Thymus (tissue), 11 donors: ENCODE measurements at regions not wholly inside any gene's neighbourhood (a gene's known extent, or its start where the extent isn't known, plus 50 kb on each side); places are given as distances from the start of the nearest gene placed in this dataset.

Source experiments
- DNase-seq, 9 donors: peaks; one replicate each; pipeline ENCODE4 v3.0.0-alpha.2; 2013; ENCODE audit warnings: low spot score in 9 of 9, low read depth in 6 of 9, missing footprints in 1 of 9
- H3K27ac ChIP-seq, 2 donors: one replicate each; pipeline ENCODE4 v1.5.1; 2013; ENCODE audit warnings: control low read depth in 1 of 2, low read depth in 1 of 2, low read length in 1 of 2, mild to moderate bottlenecking in 1 of 2, moderate library complexity in 1 of 2
- H3K27me3 ChIP-seq, 2 donors: one replicate each; pipeline ENCODE4 v1.5.1; 2013; ENCODE audit warnings: low read length in 1 of 2; ENCODE audit not compliant: control insufficient read depth in 2 of 2, insufficient read depth in 1 of 2
- H3K36me3 ChIP-seq, 2 donors: one replicate each; pipeline ENCODE4 v1.5.1; 2013; ENCODE audit warnings: low read length in 1 of 2, mild to moderate bottlenecking in 1 of 2, moderate library complexity in 1 of 2; ENCODE audit not compliant: control insufficient read depth in 2 of 2, insufficient read depth in 2 of 2
- H3K4me1 ChIP-seq, 2 donors: one replicate each; pipeline ENCODE4 v1.5.1; 2013; ENCODE audit warnings: low read length in 2 of 2; ENCODE audit not compliant: control insufficient read depth in 2 of 2, insufficient read depth in 2 of 2
- H3K4me3 ChIP-seq, 2 donors: one replicate each; pipeline ENCODE4 v1.5.1; 2013; ENCODE audit warnings: low read length in 2 of 2, control low read depth in 1 of 2, mild to moderate bottlenecking in 1 of 2
- H3K9me3 ChIP-seq, 2 donors: one replicate each; pipeline ENCODE4 v1.5.1; 2013; ENCODE audit warnings: low read length in 1 of 2, mild to moderate bottlenecking in 1 of 2; ENCODE audit not compliant: control insufficient read depth in 2 of 2, insufficient read depth in 1 of 2
- whole genome bisulfite sequencing: extraction: QIAGEN DNeasy Blood & Tissue Kit; methylation state at CpG from one replicate; pipeline ENCODE4 v1.1.7; 2013; 5-methylcytosine and 5-hydroxymethylcytosine counted together
- donor health status: healthy.

- peak; percentile 26 to 74 (median 48) for DNase-seq
- Histone ChIP-seq H3K4me1 (peaks cover 13 to 16% of the 10 kb centered on the region in 2 donors), H3K27me3 (no peaks in the 10 kb centered on the region), H3K27ac (no peak overlapping the region), H3K9me3 (peaks cover 0 to 5% of the 10 kb centered on the region in 2 donors), H3K4me3 (no peak overlapping the region), H3K36me3 (no peaks in the 10 kb centered on the region)
- 93% methylated on average over 17 of the region's 17 CpGs for WGBS
Observed at GRCh38 chr16:11407047-11407982, 62.1 kb downstream of the RMI2 start.

- no peak for DNase-seq
- Histone ChIP-seq H3K4me1 (peaks cover 9% of the 10 kb centered on the region in 2 donors), H3K27me3 (no peaks in the 10 kb centered on the region), H3K4me3 (no peak overlapping the region), H3K36me3 (no peaks in the 10 kb centered on the region), H3K9me3 (peaks cover 0 to 5% of the 10 kb centered on the region in 2 donors), H3K27ac (no peak overlapping the region)
- WGBS = 88% methylated on average over 8 of the region's 8 CpGs
Observed at GRCh38 chr16:11408216-11408615, 63.0 kb downstream of the RMI2 start.

- H3K9me3 ChIP-seq = peaks cover 0 to 5% of the 10 kb centered on the region in 2 donors
- WGBS = 91% methylated on average over 6 of the region's 6 CpGs
- no peak overlapping the region for H3K27ac ChIP-seq
- no peak overlapping the region for H3K4me3 ChIP-seq
- no peaks in the 10 kb centered on the region for H3K36me3 ChIP-seq
- H3K27me3 ChIP-seq = no peaks in the 10 kb centered on the region
- no peaks in the 10 kb centered on the region for H3K4me1 ChIP-seq
- no peak for DNase-seq
Observed at GRCh38 chr16:11409398-11409797, 64.1 kb downstream of the RMI2 start.

GRCh38 chr16:11410376-11411058, 65.3 kb downstream of the RMI2 start:
- Histone ChIP-seq H3K27ac (no peak overlapping the region), H3K4me3 (no peak overlapping the region), H3K36me3 (no peaks in the 10 kb centered on the region), H3K9me3 (peaks cover 0 to 5% of the 10 kb centered on the region in 2 donors), H3K27me3 (no peaks in the 10 kb centered on the region), H3K4me1 (no peaks in the 10 kb centered on the region)
- WGBS = 89% methylated on average over 12 of the region's 12 CpGs
- no peak for DNase-seq

- H3K9me3 ChIP-seq = peaks cover 0 to 5% of the 10 kb centered on the region in 2 donors
- no peaks in the 10 kb centered on the region for H3K4me1 ChIP-seq
- H3K27me3 ChIP-seq = no peaks in the 10 kb centered on the region
- 94% methylated on average over 9 of the region's 9 CpGs for WGBS
- no peak overlapping the region for H3K27ac ChIP-seq
- no peak for DNase-seq
- H3K4me3 ChIP-seq = no peak overlapping the region
- no peaks in the 10 kb centered on the region for H3K36me3 ChIP-seq
Observed at GRCh38 chr16:11411059-11411550, 65.8 kb downstream of the RMI2 start.

GRCh38 chr16:11412175-11412904, 67.1 kb downstream of the RMI2 start:
- peaks cover 0 to 2% of the 10 kb centered on the region in 2 donors for H3K9me3 ChIP-seq
- H3K36me3 ChIP-seq = no peaks in the 10 kb centered on the region
- H3K27ac ChIP-seq = no peak overlapping the region
- no peaks in the 10 kb centered on the region for H3K4me1 ChIP-seq
- H3K27me3 ChIP-seq = no peaks in the 10 kb centered on the region
- WGBS = 95% methylated on average over 10 of the region's 10 CpGs
- no peak overlapping the region for H3K4me3 ChIP-seq
- DNase-seq = no peak

GRCh38 chr16:11412965-11413887, 68.0 kb downstream of the RMI2 start:
- H3K27me3 ChIP-seq = no peaks in the 10 kb centered on the region
- no peaks in the 10 kb centered on the region for H3K4me1 ChIP-seq
- WGBS = 96% methylated on average over 15 of the region's 15 CpGs
- H3K4me3 ChIP-seq = no peak overlapping the region
- no peak for DNase-seq
- no peaks in the 10 kb centered on the region for H3K9me3 ChIP-seq
- H3K36me3 ChIP-seq = no peaks in the 10 kb centered on the region
- H3K27ac ChIP-seq = no peak overlapping the region

GRCh38 chr16:11413907-11414595, 68.8 kb downstream of the RMI2 start:
- Histone ChIP-seq H3K27me3 (no peaks in the 10 kb centered on the region), H3K27ac (no peak overlapping the region), H3K9me3 (peaks cover 0 to 3% of the 10 kb centered on the region in 2 donors), H3K4me3 (no peak overlapping the region), H3K36me3 (no peaks in the 10 kb centered on the region), H3K4me1 (no peaks in the 10 kb centered on the region)
- WGBS = 97% methylated on average over 11 of the region's 11 CpGs
- no peak for DNase-seq
